Esophagus muscularis mucosa (tissue), 4 donors: ENCODE measurements at regions not wholly inside any gene's neighbourhood (a gene's known extent, or its start where the extent isn't known, plus 50 kb on each side); places are given as distances from the start of the nearest gene placed in this dataset.

Source experiments
- CTCF ChIP-seq, 3 experiments: fragments of 200-600 bp in 2 of 3; fragments of 450-650 bp in 1 of 3; sonication (generic) in 2 of 3; IDR thresholded peaks; one replicate each; pipeline ENCODE4 v1.5.1; 2017 to 2019; ENCODE audit warnings: antibody characterized with exemption in 3 of 3, mild to moderate bottlenecking in 2 of 3, moderate library complexity in 1 of 3
- EP300 ChIP-seq: sonication (generic); formaldehyde crosslinking; IDR thresholded peaks from one replicate; pipeline ENCODE4 v1.6.1; 2017; ENCODE audit warnings: antibody characterized with exemption
- POLR2A ChIP-seq: fragments of 450-650 bp; IDR thresholded peaks from one replicate; pipeline ENCODE4 v1.6.1; 2017; ENCODE audit warnings: antibody characterized with exemption, moderate library complexity, mild to moderate bottlenecking, low read depth
- POLR2AphosphoS5 ChIP-seq, 2 donors: sonication (generic); formaldehyde crosslinking; IDR thresholded peaks; one replicate each; pipeline ENCODE4 v1.6.1; 2017; ENCODE audit warnings: antibody characterized with exemption in 2 of 2

GRCh38 chr7:47712416-47712815, 130.5 kb upstream of the TNS3 start:
- TF ChIP-seq CTCF (IDR thresholded peaks at IDR 0.05), result no peak
- TF ChIP-seq EP300, result no peak
- no peak for TF ChIP-seq POLR2AphosphoS5 (IDR thresholded peaks at IDR 0.05)
- no peak for TF ChIP-seq POLR2A
